HG03064 (cell line): ENCODE measurements at regions not wholly inside any gene's neighbourhood (a gene's known extent, or its start where the extent isn't known, plus 50 kb on each side); places are given as distances from the start of the nearest gene placed in this dataset.

Experiments
- ATAC-seq: cut with Tn5 transposase; IDR thresholded peaks from one replicate; pipeline ENCODE4 v1.9.1; 2021; ENCODE audit warnings: low read depth; ENCODE audit not compliant: unreplicated experiment

DNA sequence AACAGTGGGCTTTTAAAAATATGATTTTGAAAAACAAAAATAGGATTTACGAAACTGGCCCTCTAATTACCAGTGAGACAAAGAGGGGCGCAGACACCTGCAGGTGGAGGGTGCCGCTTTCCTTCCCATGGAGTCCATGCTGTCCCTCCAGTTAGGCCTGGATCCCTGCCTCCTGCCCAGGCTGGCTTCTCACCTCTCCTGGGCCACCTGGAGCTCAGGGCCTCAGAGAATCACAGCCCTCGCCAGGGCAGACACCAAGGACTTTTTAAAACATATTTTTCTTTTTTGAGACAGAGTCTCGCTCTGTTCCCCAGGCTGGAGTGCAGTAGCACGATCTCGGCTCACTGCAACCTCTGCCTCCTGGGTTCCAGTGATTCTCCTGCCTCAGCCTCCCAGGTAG lies 1437.2 kb downstream of the TBC1D22A start:
- no peak for ATAC-seq

DNA sequence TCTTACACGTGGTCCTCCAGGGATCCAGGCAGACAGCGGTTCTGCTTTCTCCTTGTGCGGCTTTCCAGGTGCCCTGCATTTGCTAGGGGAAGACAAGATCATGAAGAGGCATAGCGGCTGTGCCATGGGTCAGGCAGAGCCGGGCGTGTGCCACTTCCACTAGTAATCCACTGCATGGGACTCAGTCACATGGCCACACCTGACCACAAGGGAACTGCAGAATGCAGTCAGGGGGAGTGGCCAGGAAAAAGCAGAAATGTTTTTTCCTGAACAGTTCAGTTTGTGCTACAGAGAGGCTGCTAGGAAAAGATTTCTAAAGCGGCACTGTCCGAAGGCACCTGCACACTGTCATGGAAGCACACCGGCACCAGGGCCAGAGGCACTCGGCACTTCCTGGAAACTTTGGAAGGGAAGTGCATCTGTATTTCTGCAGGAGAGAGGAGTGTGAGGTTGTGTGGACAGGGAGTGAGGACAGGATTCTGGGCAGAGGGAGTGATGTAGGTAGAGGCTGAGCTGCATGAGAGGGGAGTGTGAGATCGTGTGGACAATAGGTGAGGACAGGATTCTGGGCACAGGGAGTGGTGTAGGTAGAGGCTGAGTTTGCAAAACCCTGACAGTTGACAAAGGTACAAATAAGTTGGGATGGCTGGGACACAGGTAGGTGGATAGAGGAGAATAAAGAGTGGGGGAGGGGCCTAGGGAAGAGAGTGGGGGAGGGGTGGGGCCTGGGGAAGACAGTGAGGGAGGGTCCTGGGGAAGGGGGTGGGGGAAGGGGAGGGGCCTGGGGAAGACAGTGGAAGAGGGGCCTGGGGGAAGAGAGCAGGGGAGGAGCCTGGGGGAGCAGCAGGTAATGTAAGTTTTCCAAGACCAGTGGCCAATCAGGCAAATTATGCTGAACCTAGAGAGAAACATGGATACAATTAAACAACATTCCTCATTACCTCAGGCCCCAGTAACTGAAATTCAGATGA lies 1436.3 kb downstream of the TBC1D22A start:
- ATAC-seq = no peak

DNA sequence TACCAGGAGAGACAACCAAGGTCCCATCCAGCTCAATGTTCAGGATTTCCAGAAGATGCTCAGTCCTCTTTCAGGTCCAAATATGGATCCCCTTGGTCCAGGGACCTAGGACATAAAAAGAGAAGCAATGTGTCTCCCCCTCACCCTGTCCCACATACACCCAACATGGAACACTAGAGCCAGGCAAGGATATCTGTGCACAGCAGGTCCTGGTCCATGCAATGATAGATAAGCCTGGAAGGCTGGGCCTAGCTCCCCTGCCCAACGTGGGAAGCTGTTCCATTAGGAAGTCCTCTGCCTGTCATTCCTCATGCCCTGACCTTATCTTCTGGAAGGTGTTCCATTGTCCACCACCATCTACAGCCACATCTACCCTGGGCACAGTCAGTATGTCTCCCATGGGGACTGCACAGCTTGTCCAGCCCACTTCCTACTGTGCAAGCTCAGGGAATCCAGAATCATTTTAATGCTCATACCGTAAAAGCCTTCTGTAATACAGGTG lies 1434.8 kb downstream of the TBC1D22A start:
- no peak for ATAC-seq

DNA sequence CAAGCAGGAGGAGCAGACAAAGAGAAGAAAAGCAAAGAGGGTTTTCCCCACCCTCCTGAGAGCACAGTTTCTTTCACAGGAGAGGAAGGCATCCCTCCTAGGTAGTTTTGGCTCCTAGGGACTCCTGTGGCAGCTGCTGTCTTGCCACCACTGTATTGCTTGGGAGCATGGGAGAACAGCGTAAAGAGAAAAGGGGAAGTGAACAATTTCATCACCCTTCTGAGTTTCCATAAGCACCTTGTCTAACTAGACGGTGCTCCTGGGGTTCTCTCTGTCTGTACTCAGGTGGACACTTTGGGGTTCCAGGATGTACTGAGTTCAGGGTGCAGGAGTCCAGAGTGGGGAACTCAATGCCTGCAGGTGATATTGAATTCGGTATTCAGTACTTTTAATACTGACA lies 1430.5 kb downstream of the TBC1D22A start:
- no peak for ATAC-seq

DNA sequence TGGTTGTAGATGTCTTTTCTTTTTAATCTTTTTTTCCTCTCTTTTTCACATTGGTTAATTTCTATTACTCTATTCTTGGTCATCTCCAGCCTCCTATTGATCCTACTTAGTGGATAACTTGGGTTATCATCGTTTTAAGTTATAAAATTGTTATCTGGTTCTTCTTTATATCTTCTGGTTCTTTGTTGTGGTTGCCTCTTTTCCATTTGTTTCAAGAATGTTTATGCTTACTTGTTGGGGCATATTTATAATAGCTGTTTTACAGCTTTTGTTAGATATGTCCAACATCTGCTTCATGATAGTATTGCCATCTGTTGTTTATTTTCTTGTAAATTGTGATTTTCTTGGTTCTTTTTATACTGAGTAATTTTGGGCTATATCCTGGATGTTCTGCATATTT lies 1429.6 kb downstream of the TBC1D22A start:
- ATAC-seq = no peak

DNA sequence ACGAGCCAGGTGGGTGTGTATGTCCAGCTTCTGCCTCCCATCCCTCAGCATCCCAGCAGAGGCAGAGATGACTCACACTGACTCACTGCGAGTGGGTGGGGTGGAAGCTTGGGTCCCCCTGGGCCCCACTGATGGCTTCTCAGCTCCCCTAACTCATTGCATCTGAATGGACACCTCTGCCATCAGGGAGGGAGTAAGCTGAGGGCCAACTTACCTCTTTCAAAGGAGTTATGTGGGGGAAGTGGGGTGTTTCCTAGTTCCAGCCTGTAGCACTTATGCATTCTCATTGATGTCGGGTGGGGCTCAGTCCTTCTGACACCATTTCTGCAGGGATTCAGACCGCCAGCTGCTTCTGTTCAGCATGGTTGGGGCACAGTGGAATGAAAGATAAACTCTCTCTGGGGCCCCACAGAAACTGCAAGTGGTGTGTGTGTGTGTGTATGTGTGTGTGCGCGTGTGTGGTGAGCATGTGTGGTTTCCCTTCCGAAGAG lies 1425.8 kb downstream of the TBC1D22A start:
- ATAC-seq = no peak

DNA sequence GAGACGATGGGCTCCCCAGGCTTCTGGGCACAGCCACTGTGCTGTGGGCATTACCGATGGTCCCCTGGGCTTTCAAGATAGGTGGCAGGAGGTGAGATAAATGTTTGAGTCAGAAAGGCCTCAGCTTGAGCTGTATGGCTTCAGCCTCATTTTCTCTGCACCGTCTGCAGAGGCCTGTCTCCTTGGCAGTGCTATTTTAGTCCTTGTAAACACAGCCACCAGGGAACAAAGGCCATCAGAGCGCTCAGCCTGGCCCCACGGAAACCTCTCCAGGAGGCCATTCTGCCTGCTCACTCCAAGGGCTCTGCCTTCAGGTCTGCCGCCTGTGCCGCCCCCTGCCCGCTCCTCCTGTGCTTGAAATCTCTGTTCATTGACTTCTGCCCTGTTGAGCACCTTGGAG lies 1424.9 kb downstream of the TBC1D22A start:
- no peak for ATAC-seq

DNA sequence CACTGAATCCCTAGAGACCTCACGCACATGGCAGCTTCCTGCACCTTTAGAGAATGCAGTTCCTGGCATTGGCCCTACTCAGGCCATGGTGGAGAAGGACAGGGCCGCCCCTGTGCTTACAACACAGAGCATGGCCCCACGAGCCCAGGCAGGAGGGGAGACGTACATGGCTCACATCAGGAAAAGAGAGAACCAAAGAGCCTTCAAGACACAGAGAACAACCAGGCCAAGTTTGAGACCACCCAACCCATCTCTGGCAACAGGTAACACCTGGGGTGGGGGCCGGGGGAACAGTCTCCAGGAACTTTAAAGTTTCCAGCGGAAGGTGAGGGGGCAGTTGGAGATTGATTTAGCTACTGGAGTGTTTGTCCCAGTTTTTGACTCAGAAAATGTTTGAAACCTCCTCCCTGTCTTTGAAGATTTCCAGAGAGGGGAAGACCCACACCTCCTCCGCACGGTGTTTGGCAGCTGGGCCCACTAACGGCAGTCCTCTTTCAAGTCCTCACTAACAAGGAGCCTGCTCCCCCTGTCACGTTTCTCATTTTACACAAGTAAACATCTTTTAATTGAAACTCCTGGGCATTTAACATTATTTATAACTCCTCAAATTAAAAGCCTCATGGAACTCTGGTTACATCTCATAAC lies 1423.8 kb downstream of the TBC1D22A start:
- no peak for ATAC-seq

DNA sequence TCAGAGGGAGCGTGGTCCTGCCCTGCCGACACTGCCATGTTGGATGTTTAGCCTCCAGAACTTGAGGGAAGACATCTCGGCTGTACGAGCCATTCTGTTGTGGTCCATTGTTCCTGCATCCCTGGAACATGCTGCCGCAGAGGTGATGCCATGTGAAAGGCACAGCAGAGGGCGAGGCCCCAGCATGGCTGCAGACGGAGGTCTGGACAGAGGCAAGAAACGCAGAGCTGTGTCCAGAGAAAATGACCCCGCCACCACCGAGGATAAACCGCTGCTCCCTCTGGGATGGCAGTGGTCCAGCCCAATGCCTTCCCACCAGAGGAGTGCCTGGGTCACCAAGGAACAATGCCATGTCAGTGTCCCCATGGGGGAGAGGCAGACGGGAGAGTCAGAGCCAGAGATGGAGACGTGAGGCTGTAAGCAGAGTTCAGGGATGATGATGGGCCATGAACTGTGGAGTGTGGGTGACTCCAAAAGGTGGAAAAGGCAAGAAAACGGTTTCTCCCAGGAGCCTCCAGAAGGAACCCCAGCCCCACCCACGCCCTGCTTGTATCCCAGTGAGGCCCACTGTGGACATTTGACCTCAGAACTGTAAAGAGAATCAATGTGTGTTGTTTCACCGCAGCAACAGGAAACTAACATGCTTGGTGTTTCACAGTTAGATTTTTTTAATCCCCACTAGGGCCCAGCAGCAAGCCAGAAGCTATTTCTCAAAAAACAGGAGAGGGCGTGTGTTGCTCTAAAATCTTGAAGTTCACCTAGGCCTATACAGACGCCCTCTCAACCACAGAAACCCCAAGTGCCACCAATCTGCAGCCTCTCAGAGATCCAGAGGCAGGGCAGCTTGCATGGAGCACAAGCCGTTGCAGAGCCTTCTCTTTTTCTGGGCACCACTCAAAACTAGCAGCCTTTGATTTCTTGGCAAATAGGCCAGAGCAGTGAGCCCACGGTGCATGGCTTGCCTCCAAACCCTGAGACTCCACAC lies 1422.9 kb downstream of the TBC1D22A start:
- ATAC-seq = no peak

DNA sequence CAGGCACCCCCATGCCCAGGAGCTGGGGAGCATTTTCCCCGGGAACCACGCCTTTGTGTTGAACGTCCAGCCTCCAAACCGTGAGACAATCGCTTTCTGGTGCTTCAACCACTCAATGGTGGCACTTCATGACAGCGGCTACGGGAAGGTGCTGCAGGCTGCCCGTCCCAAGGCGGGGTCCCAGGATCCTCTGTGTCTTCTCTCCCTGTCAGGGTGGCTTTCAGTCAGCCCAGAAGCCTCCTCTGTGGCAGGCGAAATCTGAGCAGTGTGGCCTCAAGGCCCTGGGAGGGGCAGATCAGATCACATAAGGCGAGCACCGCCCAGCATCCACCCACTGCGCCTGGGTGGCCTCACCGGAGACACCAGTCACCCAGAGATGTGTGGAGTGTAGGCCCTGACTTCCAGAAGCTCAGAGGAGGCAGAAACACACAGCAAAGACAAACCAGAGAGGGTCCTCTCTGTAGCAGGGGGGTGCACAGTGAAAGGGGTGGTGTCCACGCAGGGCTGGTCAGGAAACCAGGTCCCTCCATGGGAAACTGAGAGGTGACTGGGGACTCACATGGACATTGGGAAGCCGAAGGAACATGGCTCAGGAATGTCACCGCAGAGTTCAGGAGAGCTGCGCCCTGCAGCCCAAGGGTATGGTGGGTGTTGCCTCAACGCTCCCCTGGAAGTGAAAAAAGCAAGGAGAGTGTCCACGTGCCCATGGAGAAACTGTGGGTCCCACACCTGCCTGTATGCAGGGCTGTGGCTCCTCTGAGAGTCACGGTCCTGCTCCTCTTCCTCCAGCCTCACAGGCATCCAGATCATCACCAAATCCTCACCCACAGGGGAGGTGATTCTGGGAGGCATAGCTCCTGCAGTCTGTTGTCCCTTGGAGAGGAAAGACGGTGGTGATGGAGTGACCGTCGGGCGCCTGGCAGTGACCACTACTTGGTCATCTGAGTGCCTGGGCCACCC lies 1420.7 kb downstream of the TBC1D22A start:
- no peak for ATAC-seq

DNA sequence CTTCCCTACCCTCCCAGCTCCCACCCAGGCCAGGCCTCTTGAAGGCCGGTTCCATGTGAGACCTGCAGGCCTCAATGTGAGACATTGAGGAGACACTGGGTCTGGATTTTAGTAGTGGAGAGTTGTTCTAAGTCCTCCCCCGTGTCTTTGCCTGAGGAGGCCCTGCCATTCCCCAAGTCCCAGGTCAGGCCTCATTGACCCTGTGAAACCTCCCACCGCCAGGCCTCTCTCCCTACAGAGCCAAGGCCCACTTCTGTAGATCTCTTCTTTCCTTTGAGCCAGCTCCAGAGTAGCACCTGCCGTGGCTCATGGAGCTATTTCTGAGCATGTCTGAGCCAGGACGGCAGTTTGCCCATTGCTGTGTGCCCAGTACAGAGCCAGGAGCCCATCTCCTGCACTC lies 1419.6 kb downstream of the TBC1D22A start:
- ATAC-seq = no peak

DNA sequence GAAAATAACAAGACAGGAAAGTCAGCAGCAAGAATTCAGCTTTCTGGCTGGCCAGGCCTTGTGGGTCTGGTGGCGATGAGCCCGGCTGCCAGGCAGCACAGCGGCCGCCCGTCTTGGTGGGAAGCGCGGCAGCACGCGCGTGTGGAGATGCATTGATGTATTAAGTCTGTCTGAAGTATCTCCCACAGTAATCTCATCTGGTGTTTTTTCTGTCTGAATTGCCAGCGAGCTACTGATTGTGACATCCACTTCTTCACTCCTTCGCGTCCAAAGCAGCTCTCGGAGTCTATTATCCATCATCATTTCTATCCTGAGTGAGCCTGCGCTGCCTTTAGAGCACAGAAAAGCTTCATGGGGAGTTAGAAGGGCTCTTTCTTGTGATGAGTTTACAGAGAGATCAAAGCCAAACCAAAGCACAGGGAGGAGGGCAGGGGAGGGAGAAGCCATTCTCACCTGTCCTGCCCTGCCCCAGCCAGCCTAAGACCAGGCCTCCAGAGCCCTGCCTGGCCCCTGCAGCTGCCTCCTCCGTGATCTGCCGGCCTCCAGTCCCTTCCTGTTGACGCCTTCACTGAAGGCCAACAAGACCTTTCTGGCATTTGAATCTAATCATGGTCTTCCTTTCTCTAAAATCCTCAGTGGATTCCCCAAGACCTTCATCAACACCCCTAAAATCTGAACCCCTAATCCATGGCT lies 1419.0 kb downstream of the TBC1D22A start:
- ATAC-seq = no peak

DNA sequence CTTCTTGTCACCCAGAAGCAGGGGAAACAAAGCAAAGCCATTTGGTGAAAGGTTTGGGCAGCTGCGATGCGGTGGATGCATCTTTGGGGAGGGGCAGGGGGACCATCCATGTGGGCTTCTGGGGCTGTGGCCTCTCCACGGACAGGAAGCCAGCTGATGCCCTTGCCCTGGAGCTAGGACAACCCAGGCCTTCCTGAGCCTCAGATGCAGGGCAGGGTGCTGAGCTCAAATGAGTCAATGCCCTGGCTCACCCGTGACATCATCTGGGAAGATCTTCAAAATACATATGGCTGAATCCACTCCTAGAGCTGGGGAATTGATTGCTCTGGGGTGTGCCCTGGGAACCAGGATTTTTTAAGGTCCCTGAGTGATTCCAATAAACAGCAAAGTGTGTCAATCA lies 1418.2 kb downstream of the TBC1D22A start:
- no peak for ATAC-seq

DNA sequence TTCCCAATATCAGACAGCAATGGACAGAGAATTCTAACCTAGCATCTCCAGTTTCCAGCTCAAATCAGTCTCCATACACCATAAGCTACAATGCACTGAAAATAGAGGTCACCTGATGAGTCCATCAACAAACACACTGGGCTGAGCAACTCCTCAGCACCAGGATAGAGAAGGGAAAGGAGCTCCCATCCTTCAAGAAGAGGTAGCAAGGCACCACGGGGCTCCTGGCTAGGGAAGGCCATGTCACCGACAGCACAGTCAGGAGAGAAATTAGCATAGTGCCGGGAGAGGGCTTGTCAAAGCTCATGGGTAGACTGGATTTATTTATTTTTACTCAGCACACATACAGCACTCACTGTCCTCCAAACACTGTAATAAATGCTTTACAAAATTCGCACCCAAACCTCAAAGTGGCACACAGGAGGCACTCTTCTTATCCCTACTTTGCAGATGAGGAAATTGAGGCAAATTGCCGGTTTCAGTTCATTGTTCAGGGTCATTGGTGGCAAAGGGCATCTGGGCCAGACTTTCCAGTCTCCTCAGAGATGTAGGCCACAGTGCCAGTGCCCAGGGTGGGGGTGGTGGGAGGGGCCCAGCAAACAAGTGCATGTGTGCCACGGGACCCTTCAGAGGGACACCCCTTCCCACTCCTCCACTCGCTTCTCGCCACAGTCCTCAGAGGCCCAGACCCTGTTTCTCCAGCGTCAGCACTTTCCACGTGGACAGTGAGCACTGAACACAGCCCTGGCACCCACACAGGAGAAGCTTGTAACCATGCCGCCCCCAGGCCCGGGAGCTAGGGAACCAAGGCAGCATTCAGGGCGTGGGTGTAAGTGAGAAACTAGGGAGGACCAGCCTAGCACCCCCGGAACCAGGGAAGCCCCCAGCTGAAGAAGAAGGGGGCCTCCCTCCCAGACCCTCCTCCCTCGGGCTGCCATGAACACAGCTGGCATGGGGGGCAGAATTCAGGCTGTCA lies 1417.4 kb downstream of the TBC1D22A start:
- no peak for ATAC-seq

DNA sequence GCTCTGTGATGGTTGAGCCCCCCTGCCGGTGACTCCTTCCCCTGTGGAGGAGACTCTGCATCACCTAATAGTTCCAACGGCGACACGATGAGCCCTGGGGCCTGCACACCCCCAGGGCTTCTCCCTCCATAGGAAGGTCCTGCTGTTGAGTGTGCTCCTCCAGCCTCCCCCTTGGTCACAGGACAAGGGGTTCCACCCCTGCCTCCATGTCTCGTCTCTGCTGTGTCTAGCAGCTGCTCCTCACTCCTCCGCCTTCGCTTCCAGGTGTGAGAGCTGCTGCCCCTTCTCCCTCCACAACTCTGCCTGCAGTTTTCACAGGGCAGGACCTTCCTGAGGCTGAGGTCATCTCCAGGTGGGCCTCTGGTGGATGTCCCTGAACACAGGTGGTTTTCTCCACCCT lies 1416.1 kb downstream of the TBC1D22A start:
- ATAC-seq = no peak

DNA sequence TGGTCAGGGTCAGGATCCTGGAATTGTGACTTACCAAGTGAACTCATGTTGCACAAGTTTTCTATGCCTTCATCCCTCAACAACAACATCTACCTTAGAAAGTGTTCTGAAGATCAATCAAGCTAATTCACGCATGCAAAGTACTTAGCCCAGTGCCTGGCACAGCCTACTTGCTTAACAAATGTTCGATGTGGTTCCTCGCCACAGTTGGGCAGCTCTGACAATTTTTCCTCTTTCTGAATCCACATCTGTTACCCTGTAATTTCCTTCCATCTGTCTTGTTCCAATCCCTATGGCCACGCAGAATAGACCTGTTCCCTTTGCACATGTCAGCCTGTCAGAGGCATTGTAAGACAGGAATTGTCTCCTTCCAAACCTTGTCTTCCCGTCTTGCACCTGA lies 1415.2 kb downstream of the TBC1D22A start:
- no peak for ATAC-seq

DNA sequence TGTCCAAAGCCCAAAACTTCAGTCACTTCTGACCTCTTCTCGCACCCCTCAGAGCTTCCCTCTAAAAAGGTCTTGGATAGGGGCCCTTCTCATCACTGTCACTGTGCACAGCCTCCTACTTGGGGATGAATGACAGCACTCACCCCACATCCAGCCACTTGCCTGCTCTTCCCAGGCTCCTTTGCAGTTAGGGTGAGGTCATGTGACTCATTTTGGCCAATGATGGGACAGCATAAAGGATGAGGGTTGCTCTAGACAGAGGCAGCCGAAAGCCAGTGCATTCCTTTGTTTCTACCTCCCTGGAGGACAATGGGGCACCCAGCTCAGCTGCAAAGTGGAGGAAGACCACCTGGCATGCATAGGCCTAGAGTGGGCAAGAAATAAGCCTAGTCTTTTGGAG lies 1413.3 kb downstream of the TBC1D22A start:
- ATAC-seq = no peak

DNA sequence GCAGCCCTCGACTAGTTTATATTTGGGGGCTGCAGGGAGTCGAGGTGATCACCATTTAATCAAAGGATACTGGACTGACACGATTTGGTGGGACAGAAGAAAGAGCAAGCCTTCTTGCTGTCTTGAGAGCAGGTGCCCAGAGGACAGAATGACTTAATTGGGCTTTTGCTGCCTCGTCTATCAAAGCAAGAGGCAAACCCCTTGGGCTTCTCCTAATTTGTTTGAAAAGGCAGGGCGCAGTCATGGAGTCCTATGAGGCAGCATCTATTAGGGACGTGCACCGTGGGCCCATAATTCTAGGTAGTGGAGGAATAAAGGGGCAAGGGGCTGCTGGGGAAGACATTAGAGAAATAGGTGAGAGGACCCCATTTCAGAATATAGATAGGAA lies 1411.3 kb downstream of the TBC1D22A start:
- no peak for ATAC-seq
